MV-4-11 (cell line): ENCODE measurements at regions not wholly inside any gene's neighbourhood (a gene's known extent, or its start where the extent isn't known, plus 50 kb on each side); places are given as distances from the start of the nearest gene placed in this dataset.

Experiments
- DNase-seq: peaks from one replicate; lab custom pipeline; 2025; lab: John Stamatoyannopoulos, UW

DNA sequence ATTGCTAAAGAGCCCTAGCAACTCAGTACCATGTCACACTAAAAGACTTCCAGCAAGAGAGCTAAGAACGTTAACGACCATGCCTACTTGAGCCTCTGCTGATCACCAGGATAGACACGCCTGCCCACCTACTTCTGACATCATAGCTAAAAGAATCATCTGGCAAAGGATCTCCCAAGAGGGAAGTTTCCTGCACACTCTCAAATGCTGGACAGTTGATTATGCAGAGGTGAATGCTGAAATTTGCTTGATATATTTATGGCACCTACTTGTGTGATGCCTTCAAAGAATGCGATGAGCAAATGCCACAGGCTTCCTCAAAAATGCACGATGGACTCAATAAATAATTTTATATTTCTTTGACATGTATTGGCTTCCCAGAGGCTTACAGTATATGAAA is 113.6 kb downstream of the GALC start:
- DNase-seq = no peak

DNA sequence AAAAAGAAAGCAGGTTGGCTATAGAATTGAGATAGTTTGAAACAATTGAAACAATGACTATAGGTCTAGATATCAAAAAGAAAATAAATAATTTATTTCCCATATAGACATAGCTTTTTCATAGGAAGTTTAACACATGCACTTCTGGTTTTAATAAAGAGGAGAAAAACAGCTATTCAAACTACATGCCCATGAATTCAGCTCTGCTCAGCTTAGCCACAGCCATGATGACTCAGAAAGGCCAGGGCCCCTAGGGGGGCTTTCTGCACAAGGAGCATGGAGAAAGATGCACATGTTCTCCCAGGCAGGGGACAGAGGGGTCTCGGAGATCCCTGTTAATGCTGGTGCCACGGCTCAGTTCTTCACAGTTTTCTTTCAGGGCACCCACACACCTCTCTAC is 114.0 kb downstream of the GALC start:
- no peak for DNase-seq

DNA sequence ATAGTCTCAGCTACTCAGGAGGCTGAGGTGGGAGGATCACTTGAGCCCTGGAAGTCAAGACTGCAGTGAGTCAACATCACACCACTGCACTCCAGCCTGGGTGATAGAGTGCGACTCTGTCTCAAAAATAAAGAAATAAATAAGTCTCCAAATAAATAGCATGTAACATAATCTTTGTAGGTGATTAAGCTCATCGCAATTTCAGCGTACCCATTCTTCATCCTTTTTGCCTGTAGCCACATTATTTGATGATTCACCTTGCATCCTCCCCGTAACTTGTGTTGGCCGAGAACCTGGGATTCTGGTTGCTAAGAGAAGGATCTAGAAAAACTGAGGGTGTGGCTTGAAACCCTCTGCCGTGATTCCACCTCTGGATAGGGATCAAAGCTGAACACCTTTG is 115.1 kb downstream of the GALC start:
- DNase-seq = no peak

DNA sequence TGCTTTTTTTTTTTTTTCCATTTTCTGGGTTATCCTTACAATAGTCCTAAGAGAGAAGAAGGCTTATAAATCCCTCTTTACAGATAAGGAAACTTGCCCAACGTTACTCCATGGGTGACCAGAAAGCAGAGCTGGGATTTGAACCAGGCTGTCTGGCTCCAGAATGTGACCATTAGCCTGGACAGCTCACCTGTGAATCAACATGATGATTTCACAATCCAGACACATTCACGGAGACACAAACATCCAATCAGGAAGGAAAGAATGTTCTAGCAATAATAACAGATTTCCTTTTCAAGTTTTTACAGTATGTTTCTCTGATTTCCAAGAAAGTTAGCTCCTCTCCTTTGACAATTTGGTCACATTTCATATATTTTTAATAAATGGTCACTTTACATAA is 118.3 kb downstream of the GALC start:
- no peak for DNase-seq

DNA sequence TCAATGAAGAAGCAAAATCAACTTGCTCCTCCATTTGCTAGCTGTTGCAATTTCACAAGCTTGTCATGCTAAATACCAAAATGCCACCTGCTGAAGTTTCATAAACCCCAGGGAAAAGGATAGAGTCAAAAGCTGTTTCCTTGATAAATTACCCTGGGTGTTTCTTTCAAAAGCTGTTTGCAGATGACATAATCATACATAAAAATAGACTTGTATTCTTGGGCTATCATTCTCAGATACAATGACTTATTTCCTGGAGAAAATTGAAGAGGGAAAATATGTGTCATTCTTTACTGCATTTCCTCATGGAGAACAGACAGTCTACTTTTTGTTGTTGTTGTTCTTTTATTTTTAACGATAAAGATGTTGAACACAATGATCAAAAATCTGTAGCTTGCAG is 119.2 kb downstream of the GALC start:
- DNase-seq = peak; percentile 7

DNA sequence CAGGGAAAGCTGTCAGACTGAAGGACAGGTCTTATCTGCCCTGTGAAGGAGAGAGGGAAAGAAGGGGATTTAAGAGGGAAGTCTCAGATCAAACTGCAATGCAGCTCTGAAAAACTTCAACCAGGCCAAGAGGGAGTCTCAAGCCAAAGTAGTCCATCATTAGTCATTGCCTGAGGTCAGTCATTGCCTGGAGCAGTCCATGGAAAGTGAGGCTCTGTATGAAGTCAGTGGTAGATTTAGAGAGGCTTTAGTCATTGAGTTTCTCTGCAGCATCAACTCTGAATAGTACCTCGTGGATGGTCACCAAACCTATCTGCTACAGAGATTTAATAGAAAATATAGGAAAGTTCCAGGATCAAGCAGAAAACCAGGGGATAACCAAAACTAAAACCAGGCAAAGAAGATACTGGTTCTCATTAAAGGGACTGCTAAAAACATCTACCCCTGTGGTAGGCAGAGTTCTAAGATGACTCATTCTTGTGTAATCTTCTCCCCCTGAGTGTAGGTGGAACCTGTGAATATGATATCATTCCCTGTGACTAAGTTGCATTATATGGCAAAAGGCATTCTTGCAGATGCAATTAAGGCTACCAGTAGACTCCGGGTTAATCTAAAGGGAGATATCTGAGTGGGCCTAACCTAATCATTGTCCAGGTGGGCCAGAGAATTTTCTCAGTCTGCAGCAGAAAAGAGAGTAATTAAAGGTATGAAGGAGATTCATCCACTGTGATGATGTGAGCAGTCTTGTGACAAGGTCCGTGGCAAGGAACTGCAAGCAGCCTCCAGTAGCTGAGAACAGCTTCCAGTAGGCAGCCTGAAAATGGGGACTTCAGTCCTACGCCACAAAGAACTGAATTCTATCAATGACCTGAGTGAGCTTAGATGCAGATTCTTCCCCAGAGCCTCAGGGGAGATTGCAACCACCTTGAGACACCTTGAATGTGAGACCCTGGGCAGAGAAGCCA is 123.1 kb downstream of the GALC start:
- no peak for DNase-seq

DNA sequence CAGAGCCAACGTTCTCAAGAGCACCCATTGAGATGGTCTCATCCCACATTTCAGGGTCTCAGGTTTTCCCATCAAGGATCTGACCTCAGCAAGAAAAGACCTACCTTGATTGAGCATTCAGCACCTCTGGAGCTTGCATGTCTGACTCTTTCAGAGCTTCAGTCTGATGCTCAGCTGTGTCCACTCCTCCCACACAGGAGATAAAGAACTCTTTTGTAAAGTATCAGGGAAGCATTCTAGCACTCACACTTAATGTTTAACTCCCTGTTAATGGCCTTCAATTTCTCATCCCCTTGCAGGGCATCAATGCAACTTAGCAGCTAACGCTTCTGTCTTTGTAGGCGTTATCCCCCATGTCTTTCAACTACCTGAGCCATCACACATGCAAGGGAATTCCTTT is 124.1 kb downstream of the GALC start:
- DNase-seq = no peak

DNA sequence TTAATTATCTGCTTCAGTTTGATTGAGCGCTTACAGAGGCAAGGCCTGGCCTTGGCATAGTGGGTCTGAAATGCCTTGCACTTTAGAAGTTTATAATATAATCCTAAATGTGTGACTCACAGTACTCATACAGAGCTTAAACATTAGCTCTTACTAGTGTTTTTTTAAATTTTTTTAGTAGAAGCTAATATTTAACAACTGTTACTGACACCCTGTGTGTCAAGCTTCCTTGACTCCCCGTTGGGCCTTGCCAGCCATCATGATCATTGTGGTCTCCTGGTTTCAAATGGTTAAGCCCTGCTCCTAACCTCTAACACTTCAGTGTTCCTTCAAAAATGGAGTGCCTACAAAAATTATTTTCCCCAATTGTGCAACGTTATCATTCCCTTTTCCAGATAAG is 126.9 kb downstream of the GALC start:
- DNase-seq = no peak

DNA sequence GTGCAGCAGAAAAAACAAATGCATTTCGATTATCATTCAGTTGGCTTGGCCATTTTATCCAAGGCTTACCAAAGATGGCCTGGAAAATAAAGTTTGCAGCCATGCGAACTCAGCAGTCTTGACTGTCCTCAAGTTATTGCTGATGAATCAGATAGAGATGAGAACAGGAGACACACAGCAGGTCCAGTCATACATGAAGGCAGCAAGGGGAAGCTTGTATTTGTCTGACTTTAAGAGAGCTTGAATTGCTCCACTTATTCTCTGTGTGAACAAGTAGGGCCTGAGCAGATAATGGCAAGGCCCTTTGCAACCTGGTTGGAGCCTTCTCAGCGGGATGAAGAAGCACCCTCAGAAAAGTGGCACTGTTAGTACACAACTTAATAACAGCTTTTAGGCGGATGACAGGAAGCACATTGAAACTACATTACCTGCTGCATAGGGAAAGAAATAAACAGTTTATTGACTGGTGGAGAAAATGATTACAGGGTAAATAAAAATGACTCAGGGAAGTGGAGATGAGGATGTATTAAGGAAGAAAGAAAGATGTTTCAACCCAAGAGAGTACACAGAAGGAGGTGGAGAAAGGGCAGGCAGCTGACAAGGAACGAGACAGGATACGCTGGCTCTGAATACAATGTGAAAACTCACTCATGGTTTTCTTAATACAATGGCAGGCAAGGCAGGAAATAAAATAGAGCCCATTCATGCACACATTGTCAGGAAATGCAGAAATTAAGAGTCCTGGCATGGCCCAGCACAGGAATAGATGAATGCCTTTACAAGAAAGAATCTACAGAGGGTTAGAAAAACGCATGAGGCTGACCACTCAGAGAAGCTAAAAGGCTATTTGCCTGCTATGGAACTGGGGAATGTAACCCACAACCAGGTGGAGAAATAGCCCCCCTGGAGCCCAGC is 128.4 kb downstream of the GALC start:
- no peak for DNase-seq

DNA sequence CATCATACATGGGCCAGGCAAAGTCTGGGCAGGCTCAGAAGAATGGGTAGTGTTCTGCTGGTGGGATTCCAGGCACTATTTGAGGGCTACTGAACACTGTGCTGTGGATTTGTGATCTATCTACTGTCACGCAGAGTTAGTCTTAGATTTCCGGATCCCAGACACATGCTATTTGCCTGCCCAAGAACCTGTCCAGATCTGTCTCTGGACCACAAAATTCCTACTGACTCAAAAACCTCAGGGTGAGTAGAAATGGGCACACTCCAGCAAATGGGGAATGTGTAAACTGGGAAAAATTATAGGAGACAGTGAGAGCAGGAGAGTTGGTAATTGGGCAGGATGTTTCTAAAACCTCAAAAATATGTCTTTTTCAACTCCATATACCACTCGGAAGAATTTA is 129.9 kb downstream of the GALC start:
- DNase-seq = no peak

DNA sequence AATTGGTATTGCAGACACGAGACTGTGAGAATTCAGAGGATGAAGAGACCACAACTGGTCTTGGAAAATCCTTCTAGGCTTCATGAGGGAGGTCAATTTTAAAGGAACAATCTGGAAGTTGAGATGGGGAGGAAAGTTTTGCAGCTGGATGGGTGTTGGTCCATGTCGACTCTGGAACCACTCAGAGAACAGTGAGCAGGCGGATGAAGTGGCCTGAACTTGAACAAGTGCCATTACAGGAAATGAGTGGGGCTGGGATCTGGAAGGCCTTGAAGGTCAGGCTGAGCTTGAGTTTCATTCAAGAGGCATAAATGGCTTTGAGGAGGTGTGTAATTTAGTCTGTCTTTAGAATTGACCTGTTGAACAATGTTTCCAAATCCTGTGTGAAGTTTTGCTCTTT is 140.9 kb downstream of the GALC start:
- no peak for DNase-seq

DNA sequence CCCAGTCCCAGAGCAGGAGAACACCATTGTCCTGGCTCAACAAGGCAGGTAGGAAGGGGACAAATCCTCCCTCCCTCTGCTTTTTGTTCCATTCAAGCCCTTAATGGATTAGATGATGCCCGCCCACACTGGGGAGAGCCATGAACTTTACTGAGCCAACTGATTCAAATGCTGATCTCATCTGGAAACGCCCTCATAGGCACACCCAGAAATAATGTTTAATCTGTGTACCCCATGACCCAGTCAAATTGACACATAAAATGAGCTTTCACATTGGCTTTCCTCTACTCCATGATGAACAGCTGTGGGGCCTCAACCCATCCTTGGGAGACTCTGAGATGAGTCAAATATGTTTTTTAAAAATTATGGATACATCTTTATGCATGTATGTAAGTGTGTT is 141.8 kb downstream of the GALC start:
- DNase-seq = no peak

DNA sequence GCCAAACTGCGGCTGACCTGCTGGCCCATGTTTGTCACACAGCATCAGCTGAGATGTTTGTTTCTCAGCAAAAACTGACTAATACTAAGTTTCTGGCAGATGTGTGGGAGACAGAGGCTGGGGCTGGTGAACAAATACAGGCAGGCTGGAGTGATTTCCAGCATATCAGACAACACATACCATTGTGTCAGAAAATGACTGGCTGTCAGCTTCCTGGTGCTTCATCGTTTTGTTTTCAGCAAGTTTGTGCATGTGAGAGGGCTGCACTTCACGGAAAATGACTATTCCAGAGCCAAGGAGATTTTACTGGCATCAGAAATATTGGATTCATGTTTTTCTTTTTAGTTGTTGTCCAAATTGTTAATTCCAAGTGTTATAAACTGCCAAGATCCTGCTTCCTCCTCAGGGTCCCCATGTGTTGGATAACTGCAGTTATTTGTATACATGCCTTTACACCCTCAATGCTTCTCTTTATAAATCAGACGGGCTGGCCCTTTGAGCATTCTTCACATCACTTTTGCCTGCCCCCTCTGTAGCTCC is 145.7 kb downstream of the GALC start:
- DNase-seq = no peak

DNA sequence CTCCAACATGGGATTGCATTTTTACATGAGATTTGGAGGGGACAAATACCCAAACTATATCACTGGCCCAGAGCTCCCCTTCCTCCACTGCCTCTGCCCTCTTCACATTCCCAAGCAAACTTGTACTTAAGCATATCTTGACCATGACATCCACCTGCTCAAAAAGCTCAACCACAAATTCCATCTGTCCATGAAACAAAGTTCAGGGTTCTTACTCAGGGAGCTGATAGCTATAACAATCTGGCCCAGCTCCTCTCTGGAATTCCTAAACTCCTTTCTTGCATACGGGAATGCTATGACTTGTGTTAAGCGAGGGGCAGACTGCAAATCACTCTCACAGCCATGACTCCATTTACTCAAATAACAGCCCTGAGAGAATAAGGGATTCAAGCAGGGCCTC is 152.1 kb downstream of the GALC start:
- no peak for DNase-seq

DNA sequence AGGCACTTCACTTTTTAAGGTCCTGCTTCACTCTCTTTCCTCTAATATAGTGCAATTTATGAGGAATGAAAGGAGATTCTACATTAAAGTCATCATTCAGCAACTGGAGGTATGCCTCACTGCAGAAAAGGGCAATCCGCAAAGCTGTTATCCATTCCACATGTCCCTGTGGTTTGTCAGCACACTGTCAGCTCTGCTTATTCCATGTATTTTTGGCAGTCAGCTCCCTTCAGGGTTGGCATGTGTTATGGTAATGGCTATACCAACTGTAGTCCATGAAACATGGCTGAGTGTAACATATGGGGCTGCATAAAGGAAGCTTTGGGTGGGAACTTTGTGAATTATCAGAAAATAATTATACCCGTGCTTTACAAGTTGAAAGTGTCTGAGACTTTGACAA is 154.1 kb downstream of the GALC start:
- no peak for DNase-seq

DNA sequence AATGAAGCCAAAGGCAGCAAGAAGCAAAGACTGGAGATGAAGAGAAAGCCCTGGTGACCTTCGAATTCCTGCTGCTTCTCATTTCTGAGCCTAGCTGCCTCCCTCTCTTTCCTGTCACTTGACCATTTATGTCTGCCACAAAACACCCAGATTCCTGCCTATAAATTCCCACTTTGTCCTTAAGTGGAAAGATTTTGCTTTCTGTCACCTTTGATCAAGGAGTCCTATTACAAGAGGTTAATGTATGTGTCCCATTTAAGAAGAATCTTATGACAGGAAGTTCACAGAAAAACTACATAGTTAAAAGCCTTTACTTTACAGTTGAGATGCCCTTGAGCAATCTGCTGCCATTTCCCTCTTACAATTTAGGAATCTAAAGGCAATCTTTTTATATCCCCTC is 155.7 kb downstream of the GALC start:
- DNase-seq = no peak

DNA sequence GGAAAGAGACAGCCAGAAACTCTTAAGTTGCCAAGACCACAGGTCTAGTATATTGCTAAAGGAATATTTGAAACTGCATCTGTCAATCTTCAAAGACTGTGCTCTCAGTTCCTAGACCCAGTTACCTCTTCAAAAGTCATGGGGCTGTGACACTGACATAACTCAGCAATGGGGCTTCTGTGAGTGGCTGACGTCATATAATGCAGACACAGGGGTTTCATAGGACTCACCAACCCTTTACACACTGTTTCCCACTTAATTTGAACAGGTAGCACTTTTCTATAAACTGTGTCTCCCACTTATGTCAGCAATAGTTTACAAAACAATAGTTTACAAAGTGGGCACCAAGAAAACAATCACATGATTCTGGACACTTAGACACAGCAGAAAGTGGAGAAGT is 158.4 kb downstream of the GALC start:
- no peak for DNase-seq

DNA sequence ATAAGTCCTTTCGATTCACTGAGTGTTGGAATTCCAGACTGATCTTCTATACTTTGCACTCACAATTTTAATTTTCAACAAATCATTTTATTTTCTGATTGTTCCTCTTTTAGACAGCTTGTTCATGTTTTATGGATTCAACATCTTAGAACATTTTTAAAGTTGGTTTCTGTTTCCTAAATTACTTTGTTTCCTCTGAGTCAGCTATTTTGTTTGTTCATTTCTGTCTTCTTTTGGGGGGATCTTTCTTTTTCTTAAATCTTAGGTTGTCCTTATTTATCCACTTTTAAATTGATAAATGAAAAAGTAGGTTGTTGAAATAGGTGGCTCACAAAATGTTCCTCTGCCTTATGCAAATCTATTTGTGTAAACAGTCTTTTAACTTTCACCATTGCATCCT is 160.0 kb downstream of the GALC start:
- no peak for DNase-seq

DNA sequence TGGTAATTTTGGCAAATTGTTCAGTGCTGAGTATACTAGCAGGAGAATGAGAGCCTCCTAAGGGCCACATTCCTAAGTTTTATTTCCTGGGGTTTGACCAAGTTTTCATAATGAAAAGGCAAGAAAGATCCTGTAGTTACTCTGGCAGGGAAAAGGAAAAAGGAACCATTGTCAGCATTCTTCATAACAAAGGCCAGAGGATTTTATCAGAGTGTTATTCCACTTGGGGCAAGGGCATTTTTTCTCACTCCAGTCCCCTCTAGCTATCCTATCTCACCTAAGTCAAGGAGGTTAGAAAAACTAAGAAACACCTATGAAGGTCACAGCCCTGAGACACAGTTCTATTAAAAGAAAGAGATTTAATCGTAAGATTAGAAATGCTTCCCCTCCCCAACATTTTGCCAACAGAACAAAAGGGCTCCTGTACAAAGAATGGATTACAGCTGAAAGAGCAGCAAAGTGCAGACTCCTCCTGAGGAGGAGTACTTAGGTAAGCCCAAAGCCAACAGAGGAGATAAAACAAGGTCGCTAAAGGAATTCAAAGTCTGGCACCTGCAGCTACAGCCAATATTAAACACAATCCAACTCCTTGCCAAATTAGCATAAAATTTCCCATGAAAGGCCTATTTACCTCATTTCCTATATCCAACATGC is 162.4 kb downstream of the GALC start:
- DNase-seq = no peak

DNA sequence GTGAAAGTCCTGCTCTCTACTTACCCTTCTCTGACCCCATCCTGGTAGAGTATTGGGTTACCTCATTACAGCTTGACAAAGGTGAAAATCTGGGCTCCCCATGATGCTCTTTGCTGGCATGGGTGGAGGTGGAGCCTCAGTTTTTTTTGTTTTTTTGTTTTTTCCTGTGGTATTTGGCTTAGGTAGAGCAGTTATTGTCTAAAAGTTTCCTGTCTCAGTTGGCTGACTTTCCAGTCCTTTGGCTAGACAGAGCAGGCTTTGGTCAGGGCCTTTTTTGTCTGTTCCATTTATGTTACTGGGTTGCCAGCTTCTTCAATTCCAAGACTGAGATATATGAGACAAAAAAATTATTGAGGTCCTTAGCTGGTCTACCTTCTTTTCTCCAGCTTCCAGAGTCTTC is 163.4 kb downstream of the GALC start:
- no peak for DNase-seq

DNA sequence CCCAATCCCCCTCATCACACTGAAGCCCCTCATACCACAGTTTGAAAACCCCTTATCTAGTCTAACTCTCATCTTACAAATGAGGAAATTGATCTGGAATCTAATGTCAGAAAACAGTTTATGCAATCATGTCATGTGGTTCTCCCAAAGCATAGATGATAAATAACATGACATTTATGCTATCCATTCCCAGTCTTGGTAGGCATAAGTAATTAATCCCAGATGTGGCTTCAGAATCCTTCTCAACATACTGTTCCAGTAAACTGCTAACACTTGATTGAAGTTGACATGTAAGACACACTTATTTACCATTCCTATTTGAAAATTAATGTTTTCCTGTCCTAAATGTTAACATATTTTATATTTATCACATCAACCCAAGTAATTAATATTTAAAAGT is 168.7 kb downstream of the GALC start:
- no peak for DNase-seq

DNA sequence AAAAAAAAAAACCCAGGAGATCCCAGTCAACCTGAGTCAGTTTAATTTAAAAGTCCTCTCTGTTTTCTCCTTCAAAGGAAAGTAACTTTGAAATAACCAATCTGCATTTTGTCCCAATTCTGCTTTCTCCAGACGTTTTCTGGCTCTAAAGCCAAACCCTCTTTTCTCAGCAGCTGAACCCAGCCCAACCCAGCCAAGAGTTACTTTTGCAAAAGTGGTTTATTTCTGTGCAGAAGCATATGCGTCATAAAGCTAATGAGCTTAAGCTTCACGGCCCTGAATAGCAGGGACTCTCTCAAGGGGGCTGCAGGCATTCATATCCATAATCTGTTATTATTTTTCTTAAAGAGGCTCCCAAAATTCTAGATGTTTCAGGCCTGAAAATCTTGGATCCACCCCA is 176.6 kb downstream of the GALC start:
- DNase-seq = no peak
